Muscle of arm (tissue), 1 donor: ENCODE measurements at regions not wholly inside any gene's neighbourhood (a gene's known extent, or its start where the extent isn't known, plus 50 kb on each side); places are given as distances from the start of the nearest gene placed in this dataset.
"Not testable (repeated sequence)": the region's sequence is repeated elsewhere in the genome, so short reads cannot be mapped to it uniquely, and the experiment has no call there.

Experiments
- DNase-seq: peaks from one replicate; pipeline ENCODE4 v3.0.0-alpha.2; 2013

- DNase-seq, result not testable (repeated sequence)
Measured at GRCh38 chr12:8282181-8282580, 54.8 kb upstream of the FAM90A1 start.

- DNase-seq, result not testable (repeated sequence)
Measured at GRCh38 chr12:8285681-8286080, 58.3 kb upstream of the FAM90A1 start.

GRCh38 chr12:8291764-8292163, 64.3 kb upstream of the FAM90A1 start:
- DNase-seq, result not testable (repeated sequence)

- DNase-seq, result not testable (repeated sequence)
Measured at GRCh38 chr12:8294662-8295061, 67.2 kb upstream of the FAM90A1 start.

GRCh38 chr12:8308611-8309010, 81.2 kb upstream of the FAM90A1 start:
- DNase-seq, result not testable (repeated sequence)

- not testable (repeated sequence) for DNase-seq
Measured at GRCh38 chr12:8315997-8316396, 88.6 kb upstream of the FAM90A1 start.

- DNase-seq, result not testable (repeated sequence)
Measured at GRCh38 chr12:8317675-8318074, 90.3 kb upstream of the FAM90A1 start.

GRCh38 chr12:8320251-8320730, 92.9 kb upstream of the FAM90A1 start:
- DNase-seq, result peak; percentile 7

- not testable (repeated sequence) for DNase-seq
Measured at GRCh38 chr12:8320791-8321370, 93.5 kb upstream of the FAM90A1 start.

- DNase-seq, result not testable (repeated sequence)
Measured at GRCh38 chr12:8325145-8325839, 97.9 kb upstream of the FAM90A1 start.

GRCh38 chr12:8328835-8329234, 101.4 kb upstream of the FAM90A1 start:
- not testable (repeated sequence) for DNase-seq

GRCh38 chr12:8332373-8332772, 105.0 kb upstream of the FAM90A1 start:
- not testable (repeated sequence) for DNase-seq

GRCh38 chr12:8351073-8351472, 104.7 kb upstream of the CLEC6A start:
- not testable (repeated sequence) for DNase-seq

- DNase-seq, result not testable (repeated sequence)
Measured at GRCh38 chr12:8354741-8355140, 101.0 kb upstream of the CLEC6A start.

- not testable (repeated sequence) for DNase-seq
Measured at GRCh38 chr12:8355531-8355930, 100.2 kb upstream of the CLEC6A start.

- not testable (repeated sequence) for DNase-seq
Measured at GRCh38 chr12:8373744-8374143, 82.0 kb upstream of the CLEC6A start.

GRCh38 chr12:8375122-8375521, 80.6 kb upstream of the CLEC6A start:
- DNase-seq, result not testable (repeated sequence)

- not testable (repeated sequence) for DNase-seq
Measured at GRCh38 chr12:8377756-8378155, 78.0 kb upstream of the CLEC6A start.

- DNase-seq, result not testable (repeated sequence)
Measured at GRCh38 chr12:8382556-8382955, 73.2 kb upstream of the CLEC6A start.

GRCh38 chr12:8384686-8385085, 71.1 kb upstream of the CLEC6A start:
- not testable (repeated sequence) for DNase-seq

- DNase-seq, result not testable (repeated sequence)
Measured at GRCh38 chr12:8385431-8385830, 70.3 kb upstream of the CLEC6A start.

- DNase-seq, result not testable (repeated sequence)
Measured at GRCh38 chr12:8386661-8387060, 69.1 kb upstream of the CLEC6A start.

GRCh38 chr12:8389296-8389695, 66.5 kb upstream of the CLEC6A start:
- not testable (repeated sequence) for DNase-seq
